ENCODE measurements at regions not wholly inside any gene's neighbourhood (a gene's known extent, or its start where the extent isn't known, plus 50 kb on each side); places are given as distances from the start of the nearest gene placed in this dataset.
"Not testable (repeated sequence)": the region's sequence is repeated elsewhere in the genome, so short reads cannot be mapped to it uniquely, and the experiment has no call there.

DNA sequence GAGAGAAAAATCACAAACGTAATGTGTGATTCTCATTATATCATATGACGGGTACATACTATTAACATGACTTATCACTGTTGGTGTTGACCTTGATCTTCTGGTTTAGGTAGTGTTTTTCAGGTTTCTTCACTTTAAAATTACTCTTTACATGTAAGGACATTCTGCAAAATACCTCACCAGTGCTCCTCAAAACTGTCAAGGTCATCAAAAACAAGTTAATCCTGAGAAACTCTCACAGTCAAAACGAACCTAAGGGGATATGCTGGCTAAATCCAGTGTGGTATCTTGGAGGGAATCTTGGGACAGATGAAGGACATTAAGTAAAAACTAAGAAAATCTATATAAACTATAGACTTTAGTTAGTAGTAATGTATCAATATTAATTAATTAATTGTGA lies 499.8 kb downstream of the IRS1 start:
- TF ChIP-seq, protein P1, sequence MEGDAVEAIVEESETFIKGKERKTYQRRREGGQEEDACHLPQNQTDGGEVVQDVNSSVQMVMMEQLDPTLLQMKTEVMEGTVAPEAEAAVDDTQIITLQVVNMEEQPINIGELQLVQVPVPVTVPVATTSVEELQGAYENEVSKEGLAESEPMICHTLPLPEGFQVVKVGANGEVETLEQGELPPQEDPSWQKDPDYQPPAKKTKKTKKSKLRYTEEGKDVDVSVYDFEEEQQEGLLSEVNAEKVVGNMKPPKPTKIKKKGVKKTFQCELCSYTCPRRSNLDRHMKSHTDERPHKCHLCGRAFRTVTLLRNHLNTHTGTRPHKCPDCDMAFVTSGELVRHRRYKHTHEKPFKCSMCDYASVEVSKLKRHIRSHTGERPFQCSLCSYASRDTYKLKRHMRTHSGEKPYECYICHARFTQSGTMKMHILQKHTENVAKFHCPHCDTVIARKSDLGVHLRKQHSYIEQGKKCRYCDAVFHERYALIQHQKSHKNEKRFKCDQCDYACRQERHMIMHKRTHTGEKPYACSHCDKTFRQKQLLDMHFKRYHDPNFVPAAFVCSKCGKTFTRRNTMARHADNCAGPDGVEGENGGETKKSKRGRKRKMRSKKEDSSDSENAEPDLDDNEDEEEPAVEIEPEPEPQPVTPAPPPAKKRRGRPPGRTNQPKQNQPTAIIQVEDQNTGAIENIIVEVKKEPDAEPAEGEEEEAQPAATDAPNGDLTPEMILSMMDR (IDR thresholded peaks at IDR 0.05; ENCODE audit: low read depth, low read length, missing control alignments), result no peak
- no peak for DNase-seq (ENCODE audit: extremely low read depth, low read depth)

DNA sequence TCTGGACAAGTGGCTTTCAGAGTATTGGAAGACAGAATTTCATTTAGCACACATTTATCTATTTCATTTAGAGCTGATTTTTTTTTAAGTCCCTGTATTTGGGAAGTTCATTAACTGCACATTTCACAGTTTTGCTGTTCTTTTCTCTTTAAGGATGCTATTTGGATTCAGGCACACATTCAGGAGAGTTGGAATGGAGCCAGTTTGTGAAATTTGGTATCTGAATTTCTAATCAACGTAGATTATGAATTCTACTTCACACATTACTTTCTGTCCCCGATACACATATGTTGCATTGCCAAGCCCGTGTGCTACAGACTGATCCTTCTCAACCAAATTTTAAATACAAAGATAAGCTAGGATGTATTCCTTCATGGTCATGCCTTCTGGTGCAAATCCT lies 503.9 kb downstream of the IRS1 start:
- no peak overlapping the region for H3K4me3 ChIP-seq (replicated peaks; ENCODE audit: low read depth, low read length)
- no peak for DNase-seq (ENCODE audit: extremely low read depth, low read depth)
- TF ChIP-seq, protein P1 (IDR thresholded peaks at IDR 0.05; ENCODE audit: low read depth, low read length, missing control alignments), result no peak

More for the DNA sequence above, 499.8 kb downstream of the IRS1 start:
- no peak overlapping the region for H3K4me3 ChIP-seq (replicated peaks; ENCODE audit: low read depth, low read length)

DNA sequence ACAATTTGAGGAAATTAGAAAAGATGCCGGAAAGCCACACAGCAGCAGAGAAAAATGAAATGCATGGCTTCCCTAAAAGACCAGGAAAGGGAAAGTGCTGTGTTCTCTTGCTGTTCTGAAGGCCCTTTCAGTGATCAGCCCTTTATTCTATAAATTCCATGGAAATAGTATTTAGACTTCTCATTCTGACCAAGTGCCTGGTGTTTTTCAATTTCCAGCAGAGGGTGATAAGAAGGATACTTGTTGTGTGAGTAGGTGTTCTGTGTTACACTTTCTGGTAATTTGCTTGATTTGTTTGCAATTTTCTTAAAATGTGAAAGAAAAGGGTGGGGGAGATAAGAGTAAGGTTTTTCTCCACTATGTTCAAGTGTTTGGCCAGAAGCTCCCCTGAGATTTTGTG lies 504.5 kb downstream of the IRS1 start:
- no peak for DNase-seq (ENCODE audit: extremely low read depth, low read depth)
- H3K4me3 ChIP-seq (replicated peaks; ENCODE audit: low read depth, low read length), result no peak overlapping the region
- TF ChIP-seq, protein P1 (IDR thresholded peaks at IDR 0.05; ENCODE audit: low read depth, low read length, missing control alignments), result no peak

DNA sequence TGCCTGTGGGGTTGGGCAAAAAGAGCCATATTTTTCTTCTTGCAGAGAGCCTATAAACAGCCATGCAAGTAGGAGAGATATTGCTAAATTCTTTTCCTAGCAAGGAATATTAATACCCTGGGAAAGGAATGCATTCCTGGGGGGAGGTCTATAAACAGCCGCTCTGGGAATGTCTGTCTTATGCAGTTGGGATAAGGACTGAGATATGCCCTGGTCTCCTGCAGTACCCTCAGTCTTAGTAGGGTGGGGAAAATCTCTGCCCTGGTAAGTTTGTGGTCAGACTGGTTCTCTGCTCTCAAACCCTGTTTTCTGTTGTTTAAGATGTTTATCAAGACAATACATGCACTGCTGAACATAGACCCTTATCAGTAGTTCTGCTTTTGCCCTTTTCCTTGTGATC lies 508.3 kb downstream of the IRS1 start:
- not testable (repeated sequence) for DNase-seq (ENCODE audit: extremely low read depth, low read depth)

DNA sequence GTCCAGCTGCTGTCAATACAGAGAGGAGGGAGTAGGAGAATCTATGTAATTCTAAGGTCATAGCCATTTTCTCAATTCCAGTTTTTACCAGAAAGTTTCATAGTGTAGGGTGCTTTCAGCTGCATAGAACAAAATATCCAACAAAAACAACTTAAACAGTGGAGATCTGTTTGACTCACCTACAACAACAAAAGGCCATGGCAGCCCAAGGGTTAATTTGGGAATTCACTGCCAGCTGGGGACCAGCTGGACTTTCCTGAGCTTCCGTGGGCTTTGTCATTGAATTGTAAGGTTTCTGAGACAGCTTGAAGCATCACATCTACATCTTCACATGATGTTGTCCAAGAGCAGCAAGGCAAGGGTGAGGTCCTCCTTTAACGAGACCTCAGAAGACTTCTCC lies 512.7 kb downstream of the IRS1 start:
- no peak for DNase-seq (ENCODE audit: extremely low read depth, low read depth)
- TF ChIP-seq, protein P1 (IDR thresholded peaks at IDR 0.05; ENCODE audit: low read depth, low read length, missing control alignments), result no peak
- H3K4me3 ChIP-seq (replicated peaks; ENCODE audit: low read depth, low read length), result no peak overlapping the region

More for the DNA sequence above, 508.3 kb downstream of the IRS1 start:
- not testable (repeated sequence) for H3K4me3 ChIP-seq (replicated peaks; ENCODE audit: low read depth, low read length)

DNA sequence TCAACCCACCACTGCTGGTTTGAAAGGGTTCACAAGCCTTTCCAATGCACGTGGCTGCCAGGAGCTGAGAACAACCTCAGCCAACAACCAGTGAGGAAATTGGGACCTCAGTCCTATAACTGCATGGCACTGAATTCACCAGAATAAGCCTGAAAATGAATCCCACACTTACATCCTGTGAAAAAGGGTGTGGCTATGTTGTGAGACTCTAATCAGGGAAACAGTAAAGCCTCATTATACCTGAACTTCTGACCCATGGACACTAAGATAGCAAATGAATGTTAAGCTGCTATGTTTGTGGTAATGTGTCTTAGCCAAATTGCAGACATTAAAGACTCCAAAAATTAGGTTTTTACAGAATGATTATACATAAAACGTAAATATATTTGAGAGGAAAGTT lies 515.8 kb downstream of the IRS1 start:
- no peak overlapping the region for H3K4me3 ChIP-seq (replicated peaks; ENCODE audit: low read depth, low read length)

DNA sequence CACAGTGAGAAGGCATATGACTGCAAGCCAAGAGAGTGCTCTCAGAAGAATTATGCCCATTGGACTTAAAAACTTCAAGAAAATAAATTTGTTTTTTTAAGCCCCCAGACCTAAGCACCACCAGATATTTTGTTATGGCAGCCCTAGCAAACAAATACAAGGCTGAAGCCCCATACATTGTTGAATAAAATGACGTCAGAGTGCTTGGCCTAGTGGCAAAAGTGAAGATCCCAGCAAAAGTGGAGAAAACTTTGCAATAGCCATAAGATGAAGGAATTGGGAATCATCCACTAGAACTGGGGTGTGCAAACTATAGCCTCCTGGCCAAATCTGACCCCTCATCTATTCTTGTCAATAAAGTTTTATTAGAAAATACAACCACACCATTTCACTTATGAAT lies 517.5 kb downstream of the IRS1 start:
- H3K4me3 ChIP-seq (replicated peaks; ENCODE audit: low read depth, low read length), result no peak overlapping the region
- TF ChIP-seq, protein P1 (IDR thresholded peaks at IDR 0.05; ENCODE audit: low read depth, low read length, missing control alignments), result no peak
- no peak for DNase-seq (ENCODE audit: extremely low read depth, low read depth)

More for the DNA sequence above, 515.8 kb downstream of the IRS1 start:
- DNase-seq (ENCODE audit: extremely low read depth, low read depth), result no peak
- TF ChIP-seq, protein P1 (IDR thresholded peaks at IDR 0.05; ENCODE audit: low read depth, low read length, missing control alignments), result no peak

DNA sequence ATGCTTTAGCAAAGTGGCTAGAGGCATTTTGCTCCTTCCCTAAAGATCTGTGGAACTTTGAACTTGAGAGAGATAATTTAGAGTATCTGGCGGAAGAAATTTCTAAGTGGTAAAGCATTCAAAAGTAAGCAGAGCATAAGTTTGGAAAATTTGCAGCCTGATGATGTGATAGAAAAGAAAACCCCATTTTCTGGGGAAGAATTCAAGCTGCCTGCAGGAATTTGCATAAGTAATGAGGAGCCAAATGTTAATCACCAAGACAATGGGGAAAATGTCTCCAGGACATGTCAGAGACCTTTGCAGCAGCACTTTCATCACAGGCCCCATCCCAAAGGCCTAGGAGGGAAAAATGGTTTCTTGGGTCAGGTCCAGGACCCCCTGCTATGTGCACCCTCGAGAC lies 519.5 kb downstream of the IRS1 start:
- H3K4me3 ChIP-seq (replicated peaks; ENCODE audit: low read depth, low read length); DNase-seq (ENCODE audit: extremely low read depth, low read depth): not testable (repeated sequence)

Measured in HFF-Myc (cell line).